ENCODE measurements at regions not wholly inside any gene's neighbourhood (a gene's known extent, or its start where the extent isn't known, plus 50 kb on each side); places are given as distances from the start of the nearest gene placed in this dataset.

DNA sequence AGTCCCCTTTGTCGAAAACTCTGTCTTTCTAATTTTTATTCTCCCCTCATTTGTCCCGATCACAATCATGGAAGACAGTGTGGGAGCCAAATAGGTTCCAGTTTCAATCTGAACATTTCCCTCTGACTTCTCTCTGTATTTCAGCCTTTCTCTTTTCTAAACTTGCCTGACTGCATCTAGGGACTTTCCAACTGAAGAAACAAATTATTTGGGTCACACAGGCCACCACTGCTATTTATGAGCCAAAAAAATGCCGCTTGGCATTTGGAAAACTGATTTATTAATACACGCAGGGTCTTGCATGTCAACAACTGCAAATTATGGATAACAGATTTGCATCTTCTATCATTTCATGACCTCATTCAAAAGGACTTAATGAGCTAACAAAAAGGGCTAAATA, 55.2 kb upstream of the ELAC2 start:
- TF ChIP-seq, protein P1, sequence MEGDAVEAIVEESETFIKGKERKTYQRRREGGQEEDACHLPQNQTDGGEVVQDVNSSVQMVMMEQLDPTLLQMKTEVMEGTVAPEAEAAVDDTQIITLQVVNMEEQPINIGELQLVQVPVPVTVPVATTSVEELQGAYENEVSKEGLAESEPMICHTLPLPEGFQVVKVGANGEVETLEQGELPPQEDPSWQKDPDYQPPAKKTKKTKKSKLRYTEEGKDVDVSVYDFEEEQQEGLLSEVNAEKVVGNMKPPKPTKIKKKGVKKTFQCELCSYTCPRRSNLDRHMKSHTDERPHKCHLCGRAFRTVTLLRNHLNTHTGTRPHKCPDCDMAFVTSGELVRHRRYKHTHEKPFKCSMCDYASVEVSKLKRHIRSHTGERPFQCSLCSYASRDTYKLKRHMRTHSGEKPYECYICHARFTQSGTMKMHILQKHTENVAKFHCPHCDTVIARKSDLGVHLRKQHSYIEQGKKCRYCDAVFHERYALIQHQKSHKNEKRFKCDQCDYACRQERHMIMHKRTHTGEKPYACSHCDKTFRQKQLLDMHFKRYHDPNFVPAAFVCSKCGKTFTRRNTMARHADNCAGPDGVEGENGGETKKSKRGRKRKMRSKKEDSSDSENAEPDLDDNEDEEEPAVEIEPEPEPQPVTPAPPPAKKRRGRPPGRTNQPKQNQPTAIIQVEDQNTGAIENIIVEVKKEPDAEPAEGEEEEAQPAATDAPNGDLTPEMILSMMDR (conservative IDR thresholded peaks at IDR 0.05; ENCODE audit: low read depth, low read length), result no peak
- no peak for TF ChIP-seq EZH2 (IDR thresholded peaks at IDR 0.05; ENCODE audit: borderline replicate concordance, low read depth, low read length, poor library complexity, severe bottlenecking)

Data from A673 (cell line).